H1 (cell line): ENCODE measurements at regions not wholly inside any gene's neighbourhood (a gene's known extent, or its start where the extent isn't known, plus 50 kb on each side); places are given as distances from the start of the nearest gene placed in this dataset.

ENCODE experiments used
- CTCF ChIA-PET: fragments of 300-600 bp; sonication (Branson Sonifier 250); formaldehyde crosslinking; loops from one replicate; lab custom pipeline; 2021; ENCODE audit not compliant: partially characterized antibody; lab: Charles Lee
- POLR2A ChIA-PET: fragments of 300-600 bp; sonication (Branson Sonifier 250); formaldehyde crosslinking; loops from one replicate; lab custom pipeline; 2021; ENCODE audit warnings: inconsistent platforms; ENCODE audit not compliant: partially characterized antibody; lab: Charles Lee
- DNase-seq, 2 experiments: peaks; one replicate each; pipeline versions ENCODE4 v3.0.0 to v3.0.0-alpha.2; 2010 to 2022; ENCODE audit warnings: low spot score in 2 of 2, low read depth in 1 of 2, mixed read lengths in 1 of 2
- FAIRE-seq: peaks from 2 replicates; lab custom pipeline; 2011; peaks lifted over from hg19 to GRCh38; lab: Jason Lieb, UNC
- H2AFZ ChIP-seq: 2 replicates; pipeline ENCODE4 v1.8.1; 2012; ENCODE audit warnings: low read length, inconsistent platforms
- H2AK5ac ChIP-seq: 2 replicates; pipeline ENCODE4 v1.6.1; 2013; ENCODE audit warnings: low read depth, low read length
- H2BK120ac ChIP-seq: replicated peaks from 2 replicates; pipeline ENCODE3; 2013; ENCODE audit warnings: low read depth, low read length, inconsistent platforms
- H2BK12ac ChIP-seq: 2 replicates; pipeline ENCODE4 v1.6.1; 2013; ENCODE audit warnings: low read depth, low read length
- H2BK15ac ChIP-seq: 2 replicates; pipeline ENCODE4 v1.6.1; 2013; ENCODE audit warnings: low read length
- H2BK20ac ChIP-seq: 2 replicates; pipeline ENCODE4 v1.6.1; 2013; ENCODE audit warnings: low read length
- H2BK5ac ChIP-seq: 2 replicates; pipeline ENCODE4 v1.6.1; 2013; ENCODE audit warnings: low read depth, low read length
- H3K14ac ChIP-seq: 2 replicates; pipeline ENCODE4 v1.6.1; 2013; ENCODE audit warnings: inconsistent platforms; ENCODE audit not compliant: insufficient read length
- H3K18ac ChIP-seq: 2 replicates; pipeline ENCODE4 v1.6.1; 2013; ENCODE audit warnings: low read length; ENCODE audit errors: extremely low read depth
- H3K23ac ChIP-seq: 2 replicates; pipeline ENCODE4 v1.6.1; 2013; ENCODE audit warnings: inconsistent platforms; ENCODE audit not compliant: insufficient read length
- H3K23me2 ChIP-seq: 2 replicates; pipeline ENCODE4 v1.6.1; 2013; ENCODE audit warnings: low read depth, low read length
- H3K27ac ChIP-seq: 2 replicates; pipeline ENCODE4 v1.6.1; 2011; ENCODE audit warnings: low read depth, low read length, inconsistent platforms
- H3K27me3 ChIP-seq, 4 experiments: replicated peaks in 1 of 4; 1 replicate in 1 of 4; 2 replicates in 3 of 4; pipeline versions ENCODE4 v1.6.1 to v1.8.1; 2011 to 2013; ENCODE audit warnings: low read length in 3 of 4, mild to moderate bottlenecking in 3 of 4, inconsistent platforms in 2 of 4, mixed read lengths in 2 of 4, moderate library complexity in 1 of 4; ENCODE audit not compliant: control insufficient read depth in 3 of 4, insufficient read depth in 3 of 4; ENCODE audit errors: extremely low read depth in 1 of 4
- H3K36me3 ChIP-seq, 4 experiments: 2 replicates each; pipeline versions ENCODE4 v1.6.1 to v1.8.1; 2011 to 2013; ENCODE audit warnings: mild to moderate bottlenecking in 4 of 4, low read length in 3 of 4, moderate library complexity in 2 of 4, control low read depth in 1 of 4, inconsistent platforms in 1 of 4; ENCODE audit not compliant: insufficient read depth in 4 of 4, control insufficient read depth in 2 of 4
- H3K4ac ChIP-seq: replicated peaks from 2 replicates; pipeline ENCODE3; 2013; ENCODE audit warnings: low read length, low read depth, mixed read lengths, inconsistent platforms; ENCODE audit not compliant: insufficient read length
- H3K4me1 ChIP-seq, 4 experiments: replicated peaks in 1 of 4; 1 replicate in 1 of 4; 2 replicates in 3 of 4; pipeline versions ENCODE4 v1.6.1 to v1.8.1; 2011 to 2013; ENCODE audit warnings: low read length in 3 of 4, inconsistent platforms in 2 of 4, mixed read lengths in 1 of 4; ENCODE audit not compliant: insufficient read depth in 4 of 4, control insufficient read depth in 3 of 4
- H3K4me2 ChIP-seq, 2 experiments: 2 replicates each; pipeline versions ENCODE4 v1.6.1 to v1.8.1; 2011 to 2013; ENCODE audit warnings: low read depth in 2 of 2, low read length in 2 of 2, control low read depth in 1 of 2, inconsistent platforms in 1 of 2, mild to moderate bottlenecking in 1 of 2; ENCODE audit not compliant: insufficient read depth in 1 of 2
- H3K4me3 ChIP-seq, 4 experiments: fragments of 200-600, 300-600 bp in 1 of 4; sonication (generic), shearing (Covaris generic), sonication (Bioruptor Twin) in 1 of 4; 2 replicates each; pipeline versions ENCODE4 v1.5.1 to v1.8.1; 2011 to 2016; ENCODE audit warnings: low read length in 4 of 4, low read depth in 3 of 4, control low read depth in 2 of 4, inconsistent platforms in 2 of 4, mild to moderate bottlenecking in 2 of 4, mixed read lengths in 1 of 4, moderate library complexity in 1 of 4; ENCODE audit not compliant: insufficient read depth in 2 of 4; ENCODE audit errors: extremely low read depth in 1 of 4
- H3K56ac ChIP-seq: replicated peaks from 2 replicates; pipeline ENCODE3; 2013; ENCODE audit warnings: low read depth, mild to moderate bottlenecking, mixed read lengths, low read length, inconsistent platforms; ENCODE audit not compliant: insufficient read length
- H3K79me1 ChIP-seq: 2 replicates; pipeline ENCODE4 v1.6.1; 2013; ENCODE audit warnings: low read depth, low read length, control low read depth
- H3K79me2 ChIP-seq, 2 experiments: 2 replicates each; pipeline versions ENCODE4 v1.6.1 to v1.8.1; 2012 to 2013; ENCODE audit warnings: low read length in 2 of 2, mild to moderate bottlenecking in 2 of 2, inconsistent platforms in 1 of 2; ENCODE audit not compliant: insufficient read depth in 2 of 2, control insufficient read depth in 1 of 2
- H3K9ac ChIP-seq, 4 experiments: replicated peaks in 1 of 4; 1 replicate in 1 of 4; 2 replicates in 3 of 4; pipeline versions ENCODE4 v1.6.1 to v1.8.1; 2011 to 2013; ENCODE audit warnings: low read depth in 3 of 4, low read length in 3 of 4, control low read depth in 2 of 4, mild to moderate bottlenecking in 2 of 4, moderate library complexity in 2 of 4, inconsistent platforms in 1 of 4; ENCODE audit errors: extremely low read depth in 1 of 4
- H3K9me3 ChIP-seq, 2 experiments: 2 replicates each; pipeline versions ENCODE4 v1.6.1 to v1.8.1; 2012 to 2013; ENCODE audit warnings: mild to moderate bottlenecking in 2 of 2, moderate library complexity in 2 of 2, control low read depth in 1 of 2, inconsistent platforms in 1 of 2, low read depth in 1 of 2, low read length in 1 of 2, mixed read lengths in 1 of 2; ENCODE audit not compliant: insufficient read depth in 2 of 2
- H4K20me1 ChIP-seq, 2 experiments: replicated peaks in 1 of 2; 2 replicates each; pipeline versions ENCODE3 to v1.8.1; 2011 to 2013; ENCODE audit warnings: inconsistent platforms in 2 of 2, low read length in 2 of 2, mild to moderate bottlenecking in 1 of 2; ENCODE audit not compliant: insufficient read depth in 2 of 2, control insufficient read depth in 1 of 2
- H4K5ac ChIP-seq: 2 replicates; pipeline ENCODE4 v1.6.1; 2013; ENCODE audit warnings: low read length, low read depth, mixed read lengths, inconsistent platforms; ENCODE audit not compliant: insufficient read length
- H4K8ac ChIP-seq: 2 replicates; pipeline ENCODE4 v1.8.0; 2013; ENCODE audit warnings: mild to moderate bottlenecking, moderate library complexity, low read length, inconsistent platforms; ENCODE audit not compliant: insufficient read depth; ENCODE audit errors: extremely low read depth
- H4K91ac ChIP-seq: replicated peaks from 2 replicates; pipeline ENCODE3; 2013; ENCODE audit warnings: low read length, mixed read lengths, inconsistent platforms; ENCODE audit not compliant: insufficient read length
- BCL11A ChIP-seq, 2 experiments: IDR thresholded peaks; one replicate each; pipeline ENCODE4 v1.6.1; 2011; ENCODE audit warnings: low read depth in 2 of 2, low read length in 2 of 2, mild to moderate bottlenecking in 2 of 2
- CHD1 ChIP-seq: IDR thresholded peaks from 2 replicates; pipeline ENCODE4 v1.6.1; 2012; ENCODE audit warnings: low read depth, low read length, improper control_type of control experiment
- CHD2 ChIP-seq: IDR thresholded peaks from 2 replicates; pipeline ENCODE4 v1.6.1; 2012; ENCODE audit warnings: low read length, improper control_type of control experiment
- CREB1 ChIP-seq: IDR thresholded peaks from 2 replicates; pipeline ENCODE4 v1.6.1; 2012; ENCODE audit warnings: inconsistent platforms
- EGR1 ChIP-seq: IDR thresholded peaks from 2 replicates; pipeline ENCODE4 v1.6.1; 2011; ENCODE audit warnings: low read depth, low read length, borderline replicate concordance
- GTF2F1 ChIP-seq: IDR thresholded peaks from 2 replicates; pipeline ENCODE4 v1.6.1; 2012; ENCODE audit warnings: low read depth, low read length, improper control_type of control experiment, borderline replicate concordance
- PHF8 ChIP-seq: fragments of 200-600 bp; sonication (generic); conservative IDR thresholded peaks from 2 replicates; pipeline ENCODE4 v1.7.1; 2012; ENCODE audit warnings: low read depth, mild to moderate bottlenecking, inconsistent platforms, low read length, moderate library complexity
- POU5F1 ChIP-seq: IDR thresholded peaks from 2 replicates; pipeline ENCODE4 v1.6.1; 2011; ENCODE audit warnings: low read depth, mild to moderate bottlenecking, low read length, moderate library complexity
- RNF2 ChIP-seq: fragments of 200-900, 300-1000 bp; sonication (generic); IDR thresholded peaks from 2 replicates; pipeline ENCODE4 v1.7.1; 2016; ENCODE audit warnings: borderline replicate concordance, low read depth, mild to moderate bottlenecking, antibody characterized with exemption, low read length; ENCODE audit not compliant: poor library complexity, severe bottlenecking; ENCODE audit errors: missing control alignments
- SIX5 ChIP-seq: IDR thresholded peaks from 2 replicates; pipeline ENCODE4 v1.6.1; 2011; ENCODE audit warnings: mild to moderate bottlenecking, low read depth, low read length
- TAF7 ChIP-seq: optimal IDR thresholded peaks from 2 replicates; pipeline ENCODE3; 2011; ENCODE audit warnings: low read depth, mild to moderate bottlenecking, inconsistent platforms, low read length, moderate library complexity, borderline replicate concordance
- TBP ChIP-seq: IDR thresholded peaks from 2 replicates; pipeline ENCODE4 v1.6.1; 2011; ENCODE audit warnings: low read depth, low read length, improper control_type of control experiment
- WGBS, 2 experiments: shearing (Covaris generic) in 1 of 2; methylation state at CpG; one replicate each; pipeline versions ENCODE4 v1.1.6 to v1.1.7; 2013 to 2015; ENCODE audit warnings: low lambda C conversion rate in 2 of 2, mixed read lengths in 2 of 2, inconsistent platforms in 1 of 2, low coverage in 1 of 2, missing lambda C conversion rate in 1 of 2; ENCODE audit not compliant: insufficient replicate concordance in 2 of 2, insufficient coverage in 1 of 2, insufficient read length in 1 of 2; ENCODE audit errors: extremely low coverage in 1 of 2, missing lambda C conversion rate in 1 of 2; 5-methylcytosine and 5-hydroxymethylcytosine counted together
- TF ChIP-seq, protein P1 (sequence below): IDR thresholded peaks from 2 replicates; pipeline ENCODE4 v1.6.1; 2012; ENCODE audit warnings: inconsistent platforms
- TF ChIP-seq, protein P2 (sequence below): IDR thresholded peaks from 2 replicates; pipeline ENCODE4 v1.6.1; 2011; ENCODE audit warnings: low read depth, mild to moderate bottlenecking, low read length; ENCODE audit not compliant: insufficient read depth

DNA sequence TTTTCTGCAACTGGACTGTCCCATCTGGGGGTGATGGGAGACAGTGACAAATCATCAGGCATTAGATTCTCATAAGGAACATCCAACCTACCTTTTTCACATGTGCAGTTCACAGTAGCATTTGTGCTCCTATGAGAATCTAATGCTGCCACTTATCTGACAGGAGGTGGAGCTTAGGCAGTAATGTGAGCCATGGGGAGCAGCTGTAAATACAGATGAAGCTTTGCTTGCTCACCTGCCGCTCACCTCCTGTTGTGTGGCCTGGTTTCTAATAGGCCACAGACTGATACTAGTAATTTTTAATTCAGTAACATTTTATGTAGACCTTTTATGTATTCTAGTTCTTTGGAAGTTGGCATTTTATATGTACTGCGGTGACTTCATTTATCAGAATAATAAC, 180.1 kb upstream of the SPOPL start:
- Histone ChIP-seq H3K27me3 (peaks cover 0 to 3% (median under 1%) of the 10 kb centered on the region in 4 experiments; a peak in 1 of 7 replicates), H3K79me1 (no peaks in the 10 kb centered on the region), H3K36me3 (no peaks in the 10 kb centered on the region), H3K4me2 (no peak overlapping the region), H2BK12ac (no peak overlapping the region), H2BK20ac (no peak overlapping the region), H3K4ac (no peak overlapping the region), H3K9ac (no peak overlapping the region), H2BK120ac (no peak overlapping the region), H2AK5ac (no peak overlapping the region), H3K56ac (no peak overlapping the region), H4K20me1 (no peaks in the 10 kb centered on the region), H3K4me1 (peaks cover 0 to 9% (median 0%) of the 10 kb centered on the region in 4 experiments; a peak in 3 of 7 replicates), H4K8ac (no peak overlapping the region), H3K23ac (no peak overlapping the region), H3K14ac (no peak overlapping the region), H4K91ac (no peak overlapping the region), H3K79me2 (no peaks in the 10 kb centered on the region), H2AFZ (no peak overlapping the region), H2BK15ac (no peak overlapping the region), H2BK5ac (no peak overlapping the region), H3K18ac (no peak overlapping the region), H3K4me3 (no peak overlapping the region), H4K5ac (no peak overlapping the region), H3K9me3 (no peaks in the 10 kb centered on the region), H3K23me2 (no peaks in the 10 kb centered on the region; the same call in 1 of the 2 replicates), H3K27ac (no peak overlapping the region)
- WGBS, 2 experiments = 88% methylated on average over 2 of the region's 2 CpGs; no CpG with 5 or more reads in 1 of the 2 experiments
- ChIA-PET POLR2A (no interaction called here), CTCF (interaction anchor here (1.0 kb wide), 3 partner anchors 13 to 465 kb away, joined by 3 read pairs; no protein-coding TSS in a partner anchor)
- FAIRE-seq = no peak
- DNase-seq = no peak
- TF ChIP-seq POU5F1 (no peak), TAF7 (no peak), SIX5 (no peak), CREB1 (no peak), PHF8 (no peak), EGR1 (no peak), GTF2F1 (no peak), TBP (no peak), CHD1 (no peak), RNF2 (no peak), CHD2 (no peak), BCL11A (IDR thresholded peaks at IDR 0.05; ENCODE audit: low read depth in 2 of 2, low read length in 2 of 2) (no peak)
- TF ChIP-seq, protein P1, sequence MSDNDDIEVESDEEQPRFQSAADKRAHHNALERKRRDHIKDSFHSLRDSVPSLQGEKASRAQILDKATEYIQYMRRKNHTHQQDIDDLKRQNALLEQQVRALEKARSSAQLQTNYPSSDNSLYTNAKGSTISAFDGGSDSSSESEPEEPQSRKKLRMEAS = no peak
- TF ChIP-seq, protein P2, sequence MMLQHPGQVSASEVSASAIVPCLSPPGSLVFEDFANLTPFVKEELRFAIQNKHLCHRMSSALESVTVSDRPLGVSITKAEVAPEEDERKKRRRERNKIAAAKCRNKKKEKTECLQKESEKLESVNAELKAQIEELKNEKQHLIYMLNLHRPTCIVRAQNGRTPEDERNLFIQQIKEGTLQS = no peak
